ACC112 (cell line): ENCODE measurements at regions not wholly inside any gene's neighbourhood (a gene's known extent, or its start where the extent isn't known, plus 50 kb on each side); places are given as distances from the start of the nearest gene placed in this dataset.
"Not testable (repeated sequence)": the region's sequence is repeated elsewhere in the genome, so short reads cannot be mapped to it uniquely, and the experiment has no call there.

Experiments used
- H2AFZ ChIP-seq: fragments of 200-600 bp; sonication (generic); one replicate; pipeline ENCODE4 v1.6.0; 2017; ENCODE audit warnings: antibody characterized with exemption, low read length; ENCODE audit not compliant: unreplicated experiment
- H3K27ac ChIP-seq: fragments of 200-600 bp; sonication (generic); 2 replicates; pipeline ENCODE4 v1.5.1; 2014; ENCODE audit warnings: low read depth, mild to moderate bottlenecking, antibody characterized with exemption, low read length, moderate library complexity
- H3K27me3 ChIP-seq: fragments of 200-600 bp; sonication (generic); 2 replicates; pipeline ENCODE4 v1.6.1; 2014; ENCODE audit warnings: mild to moderate bottlenecking, antibody characterized with exemption, low read length, moderate library complexity, mixed read lengths; ENCODE audit not compliant: insufficient read depth
- H3K36me3 ChIP-seq: fragments of 200-600 bp; sonication (generic); 2 replicates; pipeline ENCODE4 v1.6.1; 2016; ENCODE audit warnings: mild to moderate bottlenecking, antibody characterized with exemption, low read length, moderate library complexity, mixed read lengths; ENCODE audit not compliant: insufficient read depth
- H3K4me1 ChIP-seq: fragments of 200-600 bp; sonication (generic); one replicate; pipeline ENCODE4 v1.6.1; 2016; ENCODE audit warnings: low read length, mixed read lengths; ENCODE audit not compliant: insufficient read depth, unreplicated experiment, control insufficient read depth
- H3K4me3 ChIP-seq: fragments of 200-600 bp; sonication (generic); 2 replicates; pipeline ENCODE4 v1.5.1; 2014; ENCODE audit warnings: mild to moderate bottlenecking, low read depth, low read length
- H3K79me2 ChIP-seq: fragments of 200-600 bp; sonication (generic); one replicate; pipeline ENCODE4 v1.6.0; 2016; ENCODE audit warnings: low read length; ENCODE audit not compliant: control insufficient read depth, unreplicated experiment, insufficient read depth

- not testable (repeated sequence) for H3K4me3 ChIP-seq, H3K27ac ChIP-seq, H3K36me3 ChIP-seq, H3K4me1 ChIP-seq, H2AFZ ChIP-seq, H3K27me3 ChIP-seq, H3K79me2 ChIP-seq
Measured at GRCh38 chr21:6530655-6531054, 3990.7 kb upstream of the TPTE start.

DNA sequence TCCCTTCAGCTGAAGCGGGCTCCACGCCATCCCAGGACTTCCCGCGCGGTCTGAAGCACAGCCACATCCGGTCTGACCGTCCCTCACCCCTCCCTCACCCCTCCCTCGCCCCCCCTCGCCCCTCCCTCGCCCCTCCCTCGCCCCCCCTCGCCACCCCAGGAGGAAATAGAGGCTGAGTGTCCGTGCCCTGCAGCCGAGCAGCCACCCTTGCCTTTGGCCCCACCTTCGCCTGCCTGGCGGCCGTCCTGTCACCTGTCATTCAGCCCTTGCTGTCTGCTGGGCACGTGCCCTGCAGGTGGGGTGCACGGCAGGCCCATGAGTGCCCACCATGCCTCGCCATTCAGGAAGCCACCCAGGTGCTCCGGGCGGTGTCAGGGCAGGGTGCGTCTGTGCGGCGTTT is 3988.1 kb upstream of the TPTE start:
- H3K4me3 ChIP-seq, H3K27me3 ChIP-seq, H3K36me3 ChIP-seq, H3K4me1 ChIP-seq, H2AFZ ChIP-seq, H3K79me2 ChIP-seq, H3K27ac ChIP-seq: not testable (repeated sequence)

GRCh38 chr21:6538320-6538719 is 3983.1 kb upstream of the TPTE start:
- H3K79me2 ChIP-seq, H3K4me1 ChIP-seq, H3K27me3 ChIP-seq, H3K4me3 ChIP-seq, H3K36me3 ChIP-seq, H2AFZ ChIP-seq, H3K27ac ChIP-seq: not testable (repeated sequence)

DNA sequence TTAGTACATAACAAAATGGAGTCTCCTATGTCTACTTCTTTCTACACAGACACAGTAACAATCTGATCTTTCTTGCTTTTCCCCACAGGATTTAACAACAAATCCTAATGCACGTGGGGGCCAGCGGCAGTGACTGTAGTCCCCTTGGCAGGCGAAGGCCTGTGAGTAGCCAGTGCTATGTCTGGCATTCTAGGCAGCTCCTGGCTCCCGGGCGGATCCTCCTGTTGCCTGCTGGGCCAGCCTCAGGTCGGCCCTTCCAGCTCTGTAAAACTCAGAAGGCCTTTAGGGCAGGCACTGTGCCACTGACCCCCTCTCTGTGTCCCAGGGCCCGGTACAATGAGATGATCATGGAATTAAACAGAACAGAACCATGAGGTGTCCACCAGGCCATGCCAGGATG is 3981.7 kb upstream of the TPTE start:
- not testable (repeated sequence) for H3K4me1 ChIP-seq, H2AFZ ChIP-seq, H3K27ac ChIP-seq, H3K4me3 ChIP-seq, H3K79me2 ChIP-seq, H3K36me3 ChIP-seq, H3K27me3 ChIP-seq

GRCh38 chr21:6541036-6541435 is 3980.3 kb upstream of the TPTE start:
- not testable (repeated sequence) for H2AFZ ChIP-seq, H3K4me1 ChIP-seq, H3K4me3 ChIP-seq, H3K79me2 ChIP-seq, H3K36me3 ChIP-seq, H3K27ac ChIP-seq, H3K27me3 ChIP-seq

GRCh38 chr21:6545288-6545687 is 3976.1 kb upstream of the TPTE start:
- not testable (repeated sequence) for H3K27me3 ChIP-seq, H2AFZ ChIP-seq, H3K79me2 ChIP-seq, H3K4me3 ChIP-seq, H3K36me3 ChIP-seq, H3K27ac ChIP-seq, H3K4me1 ChIP-seq

GRCh38 chr21:6551045-6551444 is 3970.3 kb upstream of the TPTE start:
- not testable (repeated sequence) for H3K4me1 ChIP-seq, H2AFZ ChIP-seq

GRCh38 chr21:6553505-6554376 is 3967.6 kb upstream of the TPTE start:
- not testable (repeated sequence) for H3K4me3 ChIP-seq, H3K4me1 ChIP-seq, H3K27me3 ChIP-seq, H3K27ac ChIP-seq, H3K36me3 ChIP-seq, H3K79me2 ChIP-seq, H2AFZ ChIP-seq

More at GRCh38 chr21:6551045-6551444, 3970.3 kb upstream of the TPTE start:
- not testable (repeated sequence) for H3K36me3 ChIP-seq, H3K27me3 ChIP-seq, H3K4me3 ChIP-seq, H3K79me2 ChIP-seq, H3K27ac ChIP-seq

GRCh38 chr21:6554377-6554864 is 3967.0 kb upstream of the TPTE start:
- H3K36me3 ChIP-seq = not testable (repeated sequence)

DNA sequence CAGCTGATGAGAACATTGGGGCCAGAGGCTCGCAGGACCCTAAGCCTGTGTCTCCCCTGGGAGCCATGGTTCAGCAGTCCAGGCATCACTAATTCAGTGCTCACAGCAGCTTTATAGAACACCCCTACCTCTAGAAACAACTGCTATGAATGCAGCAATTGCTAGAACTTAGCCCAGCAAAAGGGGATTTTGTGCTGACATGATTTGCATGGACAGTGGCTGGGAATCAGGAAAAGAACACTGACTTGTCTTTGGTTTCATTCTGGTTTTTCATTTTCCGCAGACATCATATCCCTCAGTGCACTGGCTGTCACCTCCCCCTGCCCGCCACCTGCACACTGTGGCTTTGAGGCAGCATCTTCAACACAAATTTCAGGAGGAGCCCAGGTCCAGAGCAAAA is 3964.9 kb upstream of the TPTE start:
- H3K36me3 ChIP-seq, H3K4me1 ChIP-seq, H3K27ac ChIP-seq, H2AFZ ChIP-seq, H3K79me2 ChIP-seq, H3K4me3 ChIP-seq, H3K27me3 ChIP-seq: not testable (repeated sequence)

More at GRCh38 chr21:6554377-6554864, 3967.0 kb upstream of the TPTE start:
- not testable (repeated sequence) for H3K27ac ChIP-seq, H3K4me3 ChIP-seq, H3K79me2 ChIP-seq, H2AFZ ChIP-seq, H3K4me1 ChIP-seq, H3K27me3 ChIP-seq

- H3K36me3 ChIP-seq, H3K27ac ChIP-seq, H2AFZ ChIP-seq, H3K27me3 ChIP-seq, H3K4me1 ChIP-seq, H3K79me2 ChIP-seq, H3K4me3 ChIP-seq: not testable (repeated sequence)
Measured at GRCh38 chr21:6557415-6557814, 3964.0 kb upstream of the TPTE start.
